ENCODE measurements at regions not wholly inside any gene's neighbourhood (a gene's known extent, or its start where the extent isn't known, plus 50 kb on each side); places are given as distances from the start of the nearest gene placed in this dataset.

DNA sequence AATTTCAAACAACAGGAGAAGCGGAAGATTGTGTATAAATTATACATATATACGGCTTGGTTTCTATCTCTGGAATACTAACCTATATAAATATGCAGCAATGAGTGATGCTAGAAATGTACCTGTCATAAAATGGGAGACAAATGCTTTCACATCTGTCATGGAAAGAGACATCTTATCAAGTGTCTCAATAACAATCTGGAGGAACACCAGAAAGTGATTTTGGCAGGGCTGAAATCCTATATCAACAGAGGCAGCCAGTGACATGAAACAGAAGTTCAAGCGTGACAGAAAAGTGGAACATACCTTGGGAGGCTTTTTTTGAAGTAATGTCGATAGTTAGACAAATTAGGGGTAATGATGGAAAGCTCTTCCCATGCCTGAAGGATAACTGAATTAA, 834.6 kb downstream of the JRKL start:
- H3F3A ChIP-seq (ENCODE audit: low read depth), result no peaks in the 10 kb centered on the region
- Mint-ChIP-seq H3K27ac (no peak overlapping the region), H3K27me3 (ENCODE audit: insufficient read depth, low read depth) (no peaks in the 10 kb centered on the region), H3K36me3 (no peaks in the 10 kb centered on the region), H3K9me3 (no peaks in the 10 kb centered on the region), H3K4me1 (no peaks in the 10 kb centered on the region), H3K4me3 (no peak overlapping the region)
- H3K9me3 ChIP-seq (ENCODE audit: low read depth), result no peaks in the 10 kb centered on the region
- DNase-seq (ENCODE audit: low spot score), result no peak
- H3K4me1 ChIP-seq, result no peaks in the 10 kb centered on the region
- no peaks in the 10 kb centered on the region for H3K79me2 ChIP-seq (ENCODE audit: low read depth)
- no peak overlapping the region for H3K27ac ChIP-seq
- H3K36me3 ChIP-seq, result no peaks in the 10 kb centered on the region
- no peaks in the 10 kb centered on the region for H4K20me1 ChIP-seq (ENCODE audit: low read depth)
- no peak overlapping the region for H3K4me3 ChIP-seq
- TF ChIP-seq EZH2phosphoT487 (IDR thresholded peaks at IDR 0.05) (no peak), EZH2 (IDR thresholded peaks at IDR 0.05) (no peak)
- TF ChIP-seq, protein P1, sequence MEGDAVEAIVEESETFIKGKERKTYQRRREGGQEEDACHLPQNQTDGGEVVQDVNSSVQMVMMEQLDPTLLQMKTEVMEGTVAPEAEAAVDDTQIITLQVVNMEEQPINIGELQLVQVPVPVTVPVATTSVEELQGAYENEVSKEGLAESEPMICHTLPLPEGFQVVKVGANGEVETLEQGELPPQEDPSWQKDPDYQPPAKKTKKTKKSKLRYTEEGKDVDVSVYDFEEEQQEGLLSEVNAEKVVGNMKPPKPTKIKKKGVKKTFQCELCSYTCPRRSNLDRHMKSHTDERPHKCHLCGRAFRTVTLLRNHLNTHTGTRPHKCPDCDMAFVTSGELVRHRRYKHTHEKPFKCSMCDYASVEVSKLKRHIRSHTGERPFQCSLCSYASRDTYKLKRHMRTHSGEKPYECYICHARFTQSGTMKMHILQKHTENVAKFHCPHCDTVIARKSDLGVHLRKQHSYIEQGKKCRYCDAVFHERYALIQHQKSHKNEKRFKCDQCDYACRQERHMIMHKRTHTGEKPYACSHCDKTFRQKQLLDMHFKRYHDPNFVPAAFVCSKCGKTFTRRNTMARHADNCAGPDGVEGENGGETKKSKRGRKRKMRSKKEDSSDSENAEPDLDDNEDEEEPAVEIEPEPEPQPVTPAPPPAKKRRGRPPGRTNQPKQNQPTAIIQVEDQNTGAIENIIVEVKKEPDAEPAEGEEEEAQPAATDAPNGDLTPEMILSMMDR (IDR thresholded peaks at IDR 0.05), result no peak
- no peaks in the 10 kb centered on the region for H3K27me3 ChIP-seq
- no peak overlapping the region for H2AFZ ChIP-seq (replicated peaks)
- H3K4me2 ChIP-seq, result no peak overlapping the region
- no peak overlapping the region for H3K9ac ChIP-seq

DNA sequence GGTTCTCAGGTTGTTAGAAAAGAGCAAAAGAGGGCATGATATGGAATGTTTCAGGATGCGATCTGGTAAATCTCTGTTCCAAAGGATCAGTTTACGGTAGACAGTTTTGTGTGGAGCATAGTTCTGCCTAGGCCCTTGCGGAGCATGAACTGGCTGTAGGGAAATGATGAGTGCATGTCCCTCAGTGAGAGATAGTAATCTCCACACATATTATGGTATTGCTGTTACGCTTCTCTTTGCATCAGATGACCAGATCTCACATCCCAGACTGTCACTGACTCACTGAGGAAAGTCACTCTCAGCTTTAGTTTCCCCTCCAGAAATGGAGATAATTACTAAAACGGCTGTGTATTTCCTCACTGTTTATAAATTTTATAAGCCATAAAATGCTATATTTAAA, 836.0 kb downstream of the JRKL start:
- no peak for DNase-seq (ENCODE audit: low spot score)
- H3K4me1 ChIP-seq, result no peaks in the 10 kb centered on the region
- H3K9me3 Mint-ChIP-seq, result no peaks in the 10 kb centered on the region
- no peak overlapping the region for H3K4me2 ChIP-seq
- H3K27ac Mint-ChIP-seq, result no peak overlapping the region
- H3K27me3 Mint-ChIP-seq (ENCODE audit: insufficient read depth, low read depth), result no peaks in the 10 kb centered on the region
- no peaks in the 10 kb centered on the region for H3K79me2 ChIP-seq (ENCODE audit: low read depth)
- no peaks in the 10 kb centered on the region for H3K36me3 ChIP-seq
- H3K9ac ChIP-seq, result no peak overlapping the region
- H4K20me1 ChIP-seq (ENCODE audit: low read depth), result no peaks in the 10 kb centered on the region
- H3K27me3 ChIP-seq, result no peaks in the 10 kb centered on the region
- no peak overlapping the region for H3K27ac ChIP-seq
- no peak overlapping the region for H3K4me3 ChIP-seq
- H3K9me3 ChIP-seq (ENCODE audit: low read depth), result no peaks in the 10 kb centered on the region
- no peaks in the 10 kb centered on the region for H3K36me3 Mint-ChIP-seq
- no peaks in the 10 kb centered on the region for H3K4me1 Mint-ChIP-seq
- H3F3A ChIP-seq (ENCODE audit: low read depth), result no peaks in the 10 kb centered on the region
- TF ChIP-seq EZH2phosphoT487 (IDR thresholded peaks at IDR 0.05), result no peak
- TF ChIP-seq, protein P1 (IDR thresholded peaks at IDR 0.05), result no peak
- TF ChIP-seq EZH2 (IDR thresholded peaks at IDR 0.05), result no peak
- no peak overlapping the region for H3K4me3 Mint-ChIP-seq
- no peak overlapping the region for H2AFZ ChIP-seq (replicated peaks)

DNA sequence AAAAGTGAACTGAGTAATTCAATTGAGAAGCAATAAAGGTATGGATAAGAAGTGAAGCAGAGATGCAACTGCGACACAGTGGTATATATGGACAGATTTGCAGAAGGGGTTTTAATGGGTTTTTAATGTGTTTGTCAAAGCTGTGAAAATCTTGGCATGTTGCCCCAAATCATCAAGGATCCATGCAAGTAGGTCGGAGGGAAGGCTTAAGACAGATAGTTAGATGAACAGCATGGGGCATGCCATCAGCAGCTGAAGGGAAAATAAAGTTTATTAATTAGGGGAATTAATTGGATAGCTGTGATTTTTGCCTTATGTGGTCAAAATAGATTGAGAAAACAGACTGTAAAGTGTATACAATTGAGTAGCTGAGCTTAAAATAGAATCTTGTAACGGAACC, 840.1 kb downstream of the JRKL start:
- H3K27me3 ChIP-seq, result no peaks in the 10 kb centered on the region
- no peaks in the 10 kb centered on the region for H3K79me2 ChIP-seq (ENCODE audit: low read depth)
- no peak overlapping the region for H3K4me3 Mint-ChIP-seq
- no peak overlapping the region for H3K4me3 ChIP-seq
- no peaks in the 10 kb centered on the region for H3K9me3 ChIP-seq (ENCODE audit: low read depth)
- H3F3A ChIP-seq (ENCODE audit: low read depth), result no peaks in the 10 kb centered on the region
- no peak overlapping the region for H3K27ac Mint-ChIP-seq
- no peak overlapping the region for H3K9ac ChIP-seq
- H4K20me1 ChIP-seq (ENCODE audit: low read depth), result no peaks in the 10 kb centered on the region
- H3K4me1 ChIP-seq, result no peaks in the 10 kb centered on the region
- no peak overlapping the region for H3K27ac ChIP-seq
- H3K9me3 Mint-ChIP-seq, result no peaks in the 10 kb centered on the region
- H3K27me3 Mint-ChIP-seq (ENCODE audit: insufficient read depth, low read depth), result no peaks in the 10 kb centered on the region
- no peaks in the 10 kb centered on the region for H3K36me3 ChIP-seq
- H2AFZ ChIP-seq (replicated peaks), result no peak overlapping the region
- DNase-seq (ENCODE audit: low spot score), result no peak
- H3K4me2 ChIP-seq, result no peak overlapping the region
- no peaks in the 10 kb centered on the region for H3K36me3 Mint-ChIP-seq
- no peaks in the 10 kb centered on the region for H3K4me1 Mint-ChIP-seq
- TF ChIP-seq EZH2phosphoT487 (IDR thresholded peaks at IDR 0.05), result no peak
- TF ChIP-seq, protein P1 (IDR thresholded peaks at IDR 0.05), result no peak

DNA sequence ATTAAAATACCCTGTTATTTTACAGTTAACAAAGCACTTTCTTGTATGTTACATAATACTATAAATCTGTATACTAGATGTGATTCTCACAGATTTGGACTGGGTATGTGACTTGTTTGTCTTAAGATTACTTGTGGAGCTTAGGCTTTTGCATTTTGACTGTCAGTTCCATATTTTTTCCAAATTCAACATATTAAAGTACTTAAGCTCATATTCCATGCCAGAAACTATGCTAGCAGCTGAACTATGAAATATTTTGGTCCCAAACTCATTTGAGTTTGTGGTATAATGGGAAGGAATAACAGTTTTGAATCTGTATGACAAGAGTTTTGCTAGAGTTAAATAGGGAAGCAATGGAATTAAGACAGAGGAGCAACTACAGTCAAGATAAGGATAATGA, 841.4 kb downstream of the JRKL start:
- no peak for DNase-seq (ENCODE audit: low spot score)
- no peak overlapping the region for H3K4me3 ChIP-seq
- TF ChIP-seq, protein P1 (IDR thresholded peaks at IDR 0.05), result no peak
- TF ChIP-seq EZH2phosphoT487 (IDR thresholded peaks at IDR 0.05), result no peak
- TF ChIP-seq EZH2 (IDR thresholded peaks at IDR 0.05), result no peak
- H4K20me1 ChIP-seq (ENCODE audit: low read depth), result no peaks in the 10 kb centered on the region
- H3K4me1 Mint-ChIP-seq, result no peaks in the 10 kb centered on the region
- H3K9me3 Mint-ChIP-seq, result no peaks in the 10 kb centered on the region
- no peaks in the 10 kb centered on the region for H3K4me1 ChIP-seq
- no peaks in the 10 kb centered on the region for H3K79me2 ChIP-seq (ENCODE audit: low read depth)
- H3K4me3 Mint-ChIP-seq, result no peak overlapping the region
- H3K9ac ChIP-seq, result no peak overlapping the region
- no peaks in the 10 kb centered on the region for H3K36me3 ChIP-seq
- no peaks in the 10 kb centered on the region for H3K36me3 Mint-ChIP-seq
- no peaks in the 10 kb centered on the region for H3K27me3 ChIP-seq
- no peak overlapping the region for H3K4me2 ChIP-seq
- H3K27ac ChIP-seq, result no peak overlapping the region
- H3F3A ChIP-seq (ENCODE audit: low read depth), result no peaks in the 10 kb centered on the region
- peaks cover 2% of the 10 kb centered on the region for H3K27me3 Mint-ChIP-seq (ENCODE audit: insufficient read depth, low read depth)
- H3K27ac Mint-ChIP-seq, result no peak overlapping the region
- H3K9me3 ChIP-seq (ENCODE audit: low read depth), result no peaks in the 10 kb centered on the region
- no peak overlapping the region for H2AFZ ChIP-seq (replicated peaks)
